Esophagus squamous epithelium (tissue), 4 donors: ENCODE measurements at regions not wholly inside any gene's neighbourhood (a gene's known extent, or its start where the extent isn't known, plus 50 kb on each side); places are given as distances from the start of the nearest gene placed in this dataset.
"Not testable (repeated sequence)": the region's sequence is repeated elsewhere in the genome, so short reads cannot be mapped to it uniquely, and the experiment has no call there.

ENCODE experiments used
- CTCF ChIP-seq, 6 experiments: fragments of 450-650 bp in 4 of 6; fragments of 200-600 bp in 2 of 6; sonication (generic) in 2 of 6; IDR thresholded peaks; one replicate each; pipeline ENCODE4 v1.5.1; 2016 to 2019; ENCODE audit warnings: antibody characterized with exemption in 6 of 6, mild to moderate bottlenecking in 4 of 6, moderate library complexity in 4 of 6
- POLR2A ChIP-seq, 4 donors: fragments of 450-650 bp; IDR thresholded peaks; one replicate each; pipeline ENCODE4 v1.6.1; 2017; ENCODE audit warnings: antibody characterized with exemption in 4 of 4, mild to moderate bottlenecking in 4 of 4, moderate library complexity in 3 of 4

- TF ChIP-seq CTCF, POLR2A (IDR thresholded peaks at IDR 0.05): not testable (repeated sequence)
Observed at GRCh38 chr13:16152849-16153248, 3028.8 kb downstream of the TUBA3C start.
